ENCODE measurements at regions not wholly inside any gene's neighbourhood (a gene's known extent, or its start where the extent isn't known, plus 50 kb on each side); places are given as distances from the start of the nearest gene placed in this dataset.

DNA sequence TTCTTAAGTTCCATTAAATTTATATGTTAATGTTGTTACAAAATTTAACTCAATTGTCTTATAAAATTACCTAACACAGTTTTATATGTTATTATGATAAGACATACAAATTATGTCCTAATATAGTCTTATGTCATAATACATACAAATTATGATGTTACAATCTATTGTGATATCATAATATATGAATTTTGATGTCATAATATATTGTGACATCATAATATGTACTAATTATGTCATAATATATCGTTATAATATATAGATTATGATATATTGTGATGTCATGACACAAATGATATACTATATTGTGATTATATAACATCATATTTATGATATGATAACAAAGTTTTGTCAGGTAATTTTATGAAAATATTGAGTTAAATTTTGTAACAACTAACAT lies 1789.6 kb downstream of the TP53TG3F start:
- Histone ChIP-seq H3K4me3 (ENCODE audit: low read depth in 2 of 2, low read length in 2 of 2) (no peak overlapping the region), H3K27me3 (ENCODE audit: control insufficient read depth, insufficient read depth, low read length) (no peaks in the 10 kb centered on the region), H3K27ac (ENCODE audit: low read length) (no peak overlapping the region), H3K36me3 (ENCODE audit: control insufficient read depth, insufficient read depth, low read length) (no peaks in the 10 kb centered on the region), H3K9me3 (ENCODE audit: control insufficient read depth, insufficient read depth, low read depth, low read length) (no peaks in the 10 kb centered on the region), H3K4me1 (ENCODE audit: control insufficient read depth, insufficient read depth, low read length) (no peaks in the 10 kb centered on the region)
- in situ Hi-C loops (cut with HindIII; ENCODE audit: low pct_unique_long_range_greater_than_20kb, low sequenced_read_pairs): no loop called here
- ChIA-PET CTCF (no interaction called here), POLR2A (no interaction called here)
- intact Hi-C loops (cut with micrococcal nuclease; ENCODE audit: unreplicated experiment): no loop called here
- no TSS peak for BruUV-seq (replicated peaks)
- DNase-seq (ENCODE audit: low read depth, low spot score): no peak
- TF ChIP-seq, protein P1, sequence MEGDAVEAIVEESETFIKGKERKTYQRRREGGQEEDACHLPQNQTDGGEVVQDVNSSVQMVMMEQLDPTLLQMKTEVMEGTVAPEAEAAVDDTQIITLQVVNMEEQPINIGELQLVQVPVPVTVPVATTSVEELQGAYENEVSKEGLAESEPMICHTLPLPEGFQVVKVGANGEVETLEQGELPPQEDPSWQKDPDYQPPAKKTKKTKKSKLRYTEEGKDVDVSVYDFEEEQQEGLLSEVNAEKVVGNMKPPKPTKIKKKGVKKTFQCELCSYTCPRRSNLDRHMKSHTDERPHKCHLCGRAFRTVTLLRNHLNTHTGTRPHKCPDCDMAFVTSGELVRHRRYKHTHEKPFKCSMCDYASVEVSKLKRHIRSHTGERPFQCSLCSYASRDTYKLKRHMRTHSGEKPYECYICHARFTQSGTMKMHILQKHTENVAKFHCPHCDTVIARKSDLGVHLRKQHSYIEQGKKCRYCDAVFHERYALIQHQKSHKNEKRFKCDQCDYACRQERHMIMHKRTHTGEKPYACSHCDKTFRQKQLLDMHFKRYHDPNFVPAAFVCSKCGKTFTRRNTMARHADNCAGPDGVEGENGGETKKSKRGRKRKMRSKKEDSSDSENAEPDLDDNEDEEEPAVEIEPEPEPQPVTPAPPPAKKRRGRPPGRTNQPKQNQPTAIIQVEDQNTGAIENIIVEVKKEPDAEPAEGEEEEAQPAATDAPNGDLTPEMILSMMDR (IDR thresholded peaks at IDR 0.05): no peak
- no peak for ATAC-seq

DNA sequence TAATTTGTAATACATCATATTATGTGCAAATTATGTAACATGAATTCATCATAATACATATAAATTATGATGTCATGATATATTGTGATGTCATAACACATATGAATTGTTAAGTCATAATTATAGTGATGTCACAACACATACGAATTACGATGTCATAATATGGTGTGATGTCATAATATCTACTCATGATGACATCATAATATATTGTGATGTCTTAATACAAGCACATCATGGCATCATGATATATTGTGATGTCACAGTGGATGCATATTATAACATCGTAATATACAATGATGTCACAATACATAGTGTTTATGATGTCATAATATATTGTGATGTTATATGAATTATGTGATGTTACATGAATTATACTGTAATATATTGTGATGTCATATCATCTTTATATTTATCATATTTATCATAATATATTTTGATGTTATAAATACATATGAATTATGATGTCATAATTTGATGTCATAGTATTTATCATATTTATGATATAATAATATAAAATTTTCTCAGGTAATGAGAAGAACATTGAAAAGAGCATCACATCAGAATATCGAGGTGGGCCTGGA lies 1793.0 kb downstream of the TP53TG3F start:
- TF ChIP-seq SIN3A (IDR thresholded peaks at IDR 0.05; ENCODE audit: borderline replicate concordance, insufficient read depth, low read depth, low read length) (no peak), TCF7L2 (IDR thresholded peaks at IDR 0.05; ENCODE audit: low read depth, low read length) (no peak), POLR2AphosphoS5 (IDR thresholded peaks at IDR 0.05; ENCODE audit: low read depth, low read length) (no peak), REST (IDR thresholded peaks at IDR 0.05; ENCODE audit: insufficient read depth in 1 of 2, low read depth in 2 of 2, low read length in 1 of 2) (no peak)
- TF ChIP-seq, protein P1 (IDR thresholded peaks at IDR 0.05): no peak
- no peak overlapping the region for H3K4me3 ChIP-seq (ENCODE audit: low read depth in 2 of 2, low read length in 2 of 2)
- ATAC-seq (no peak), DNase-seq (ENCODE audit: low read depth, low spot score) (no peak)
- CTCF ChIA-PET: no interaction called here
- H3K27me3 ChIP-seq (ENCODE audit: control insufficient read depth, insufficient read depth, low read length): no peaks in the 10 kb centered on the region
- no peaks in the 10 kb centered on the region for H3K36me3 ChIP-seq (ENCODE audit: control insufficient read depth, insufficient read depth, low read length)
- BruUV-seq (replicated peaks): no TSS peak
- intact Hi-C loops (cut with micrococcal nuclease; ENCODE audit: unreplicated experiment): no loop called here
- H3K27ac ChIP-seq (ENCODE audit: low read length): no peak overlapping the region
- H3K9me3 ChIP-seq (ENCODE audit: control insufficient read depth, insufficient read depth, low read depth, low read length): no peaks in the 10 kb centered on the region
- in situ Hi-C loops (cut with HindIII; ENCODE audit: low pct_unique_long_range_greater_than_20kb, low sequenced_read_pairs): no loop called here
- POLR2A ChIA-PET: no interaction called here
- H3K4me1 ChIP-seq (ENCODE audit: control insufficient read depth, insufficient read depth, low read length): no peaks in the 10 kb centered on the region

Measured in Panc1 (cell line).